Activated CD8-positive, alpha-beta memory T cell treated with anti-CD3 and anti-CD28 coated beads for 1 hour (primary cell): ENCODE measurements at regions not wholly inside any gene's neighbourhood (a gene's known extent, or its start where the extent isn't known, plus 50 kb on each side); places are given as distances from the start of the nearest gene placed in this dataset.
"Not testable (repeated sequence)": the region's sequence is repeated elsewhere in the genome, so short reads cannot be mapped to it uniquely, and the experiment has no call there.

Experiments used
- DNase-seq, 2 donors: peaks; one replicate each; pipeline ENCODE4 v3.0.0-alpha.2; 2020; ENCODE audit warnings: low read depth in 1 of 2; ENCODE audit errors: extremely low read depth in 1 of 2

GRCh38 chr15:62404194-62404985, 239.3 kb upstream of the C2CD4B start:
- DNase-seq: no peak

GRCh38 chr15:62406305-62406891, 241.3 kb upstream of the C2CD4B start:
- no peak for DNase-seq

GRCh38 chr15:62407216-62407615, 242.1 kb upstream of the C2CD4B start:
- no peak for DNase-seq

GRCh38 chr15:62407962-62408361, 242.9 kb upstream of the C2CD4B start:
- no peak for DNase-seq

GRCh38 chr15:62409466-62409865, 244.4 kb upstream of the C2CD4B start:
- DNase-seq: no peak

GRCh38 chr15:62412686-62413085, 247.6 kb upstream of the C2CD4B start:
- no peak for DNase-seq

- no peak for DNase-seq
These were observed 248.1 kb upstream of the C2CD4B start for GRCh38 chr15:62413153-62413552.

- no peak for DNase-seq
These were observed 248.7 kb upstream of the C2CD4B start for GRCh38 chr15:62413786-62414185.

- no peak for DNase-seq
These were observed 250.4 kb upstream of the C2CD4B start for GRCh38 chr15:62415498-62415897.

GRCh38 chr15:62416526-62416925, 251.4 kb upstream of the C2CD4B start:
- DNase-seq: no peak

GRCh38 chr15:62417439-62417838, 252.4 kb upstream of the C2CD4B start:
- no peak for DNase-seq

GRCh38 chr15:62418496-62418895, 253.4 kb upstream of the C2CD4B start:
- not testable (repeated sequence) for DNase-seq

- DNase-seq: no peak
These were observed 254.1 kb upstream of the C2CD4B start for GRCh38 chr15:62419192-62419591.

- DNase-seq: not testable (repeated sequence)
These were observed 255.3 kb upstream of the C2CD4B start for GRCh38 chr15:62420371-62420770.

GRCh38 chr15:62421289-62421688, 256.2 kb upstream of the C2CD4B start:
- DNase-seq: no peak

- no peak for DNase-seq
These were observed 261.4 kb upstream of the C2CD4B start for GRCh38 chr15:62426387-62426956.

GRCh38 chr15:62428259-62428658, 263.2 kb upstream of the C2CD4B start:
- DNase-seq: no peak

GRCh38 chr15:62428851-62429598, 263.9 kb upstream of the C2CD4B start:
- DNase-seq: no peak

GRCh38 chr15:62430056-62430455, 265.0 kb upstream of the C2CD4B start:
- DNase-seq: no peak

- no peak for DNase-seq
These were observed 265.5 kb upstream of the C2CD4B start for GRCh38 chr15:62430552-62430951.

- DNase-seq: no peak
These were observed 266.1 kb upstream of the C2CD4B start for GRCh38 chr15:62431008-62431797.
